GM18870 (cell line): ENCODE measurements at regions not wholly inside any gene's neighbourhood (a gene's known extent, or its start where the extent isn't known, plus 50 kb on each side); places are given as distances from the start of the nearest gene placed in this dataset.

Experiments
- ATAC-seq: cut with Tn5 transposase; IDR thresholded peaks from one replicate; pipeline ENCODE4 v1.9.1; 2021; ENCODE audit warnings: moderate library complexity; ENCODE audit not compliant: unreplicated experiment

- ATAC-seq = no peak
These were observed 58.7 kb downstream of the OTOL1 start for GRCh38 chr3:161555320-161555719.

DNA sequence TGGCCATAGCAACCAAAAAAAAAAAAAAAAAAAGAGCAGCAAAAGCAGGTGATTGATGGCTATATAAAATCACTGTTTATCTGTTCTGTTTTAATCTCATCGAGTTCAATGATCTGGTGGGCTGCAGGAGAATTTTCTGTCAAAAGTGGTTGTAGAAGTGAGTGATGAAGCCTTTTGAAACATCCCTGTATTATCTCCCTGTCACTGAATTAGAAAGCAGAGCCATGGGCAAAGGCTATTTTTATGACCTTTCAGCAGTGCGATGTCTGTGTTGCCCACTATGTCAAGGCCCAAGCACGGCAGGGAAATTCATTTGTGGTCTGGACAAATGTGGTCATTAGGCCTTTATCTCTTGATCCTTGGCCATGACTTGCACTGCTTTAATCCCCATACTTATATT is 59.9 kb downstream of the OTOL1 start:
- ATAC-seq = no peak

- ATAC-seq = no peak
These were observed 60.3 kb downstream of the OTOL1 start for GRCh38 chr3:161556941-161557340.

DNA sequence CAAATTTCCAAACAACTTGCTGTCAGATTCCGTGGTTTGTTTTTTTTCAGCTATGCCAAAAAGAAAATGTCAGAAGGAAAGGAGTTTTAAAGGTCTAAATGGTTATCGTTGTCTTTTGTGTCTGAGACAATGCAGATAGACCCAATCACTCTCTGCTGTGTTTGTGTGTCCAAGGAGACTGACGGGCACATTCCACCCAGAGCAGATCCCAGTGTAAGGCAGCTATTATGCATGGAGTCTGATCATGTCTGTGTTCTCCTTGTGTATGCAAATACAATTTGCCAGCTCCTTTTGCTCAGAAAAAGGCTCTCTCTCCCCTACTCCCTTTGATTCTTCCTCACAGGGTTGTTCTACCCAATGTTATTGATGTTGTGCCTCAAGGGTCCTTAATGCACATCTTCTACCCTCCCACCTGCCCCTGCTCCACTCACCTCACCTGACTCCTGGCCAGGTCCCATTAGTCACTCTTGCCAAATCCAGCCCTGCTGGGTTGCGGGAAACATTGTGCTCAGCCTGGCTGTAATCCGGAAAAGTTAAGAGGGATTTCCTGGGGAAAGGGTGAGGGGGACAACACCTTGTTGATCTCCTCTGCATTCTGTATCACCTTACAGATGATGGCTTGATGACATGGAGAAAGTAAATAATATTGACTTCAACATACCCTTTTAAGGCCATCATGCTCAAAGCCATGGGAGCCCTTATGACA is 61.0 kb downstream of the OTOL1 start:
- ATAC-seq = no peak

DNA sequence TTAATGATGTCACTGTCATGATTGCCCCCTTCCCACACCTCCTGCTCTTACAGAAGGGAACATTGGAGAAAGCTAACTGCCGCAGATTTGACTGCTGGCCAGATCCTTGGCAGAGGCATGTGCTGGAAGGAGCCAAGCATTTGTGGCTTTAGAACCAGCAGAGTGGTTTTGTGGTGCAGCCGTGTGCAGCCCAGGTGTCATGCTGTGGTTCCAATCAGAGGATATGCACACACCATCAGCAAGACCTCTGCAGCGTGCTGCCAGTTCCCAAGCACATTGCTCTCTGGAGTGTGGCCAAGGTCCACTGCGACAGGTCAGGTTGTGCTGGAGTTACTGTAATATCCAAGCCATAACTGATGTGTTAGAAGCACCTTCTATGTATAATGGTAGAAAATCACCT is 61.6 kb downstream of the OTOL1 start:
- ATAC-seq = no peak

DNA sequence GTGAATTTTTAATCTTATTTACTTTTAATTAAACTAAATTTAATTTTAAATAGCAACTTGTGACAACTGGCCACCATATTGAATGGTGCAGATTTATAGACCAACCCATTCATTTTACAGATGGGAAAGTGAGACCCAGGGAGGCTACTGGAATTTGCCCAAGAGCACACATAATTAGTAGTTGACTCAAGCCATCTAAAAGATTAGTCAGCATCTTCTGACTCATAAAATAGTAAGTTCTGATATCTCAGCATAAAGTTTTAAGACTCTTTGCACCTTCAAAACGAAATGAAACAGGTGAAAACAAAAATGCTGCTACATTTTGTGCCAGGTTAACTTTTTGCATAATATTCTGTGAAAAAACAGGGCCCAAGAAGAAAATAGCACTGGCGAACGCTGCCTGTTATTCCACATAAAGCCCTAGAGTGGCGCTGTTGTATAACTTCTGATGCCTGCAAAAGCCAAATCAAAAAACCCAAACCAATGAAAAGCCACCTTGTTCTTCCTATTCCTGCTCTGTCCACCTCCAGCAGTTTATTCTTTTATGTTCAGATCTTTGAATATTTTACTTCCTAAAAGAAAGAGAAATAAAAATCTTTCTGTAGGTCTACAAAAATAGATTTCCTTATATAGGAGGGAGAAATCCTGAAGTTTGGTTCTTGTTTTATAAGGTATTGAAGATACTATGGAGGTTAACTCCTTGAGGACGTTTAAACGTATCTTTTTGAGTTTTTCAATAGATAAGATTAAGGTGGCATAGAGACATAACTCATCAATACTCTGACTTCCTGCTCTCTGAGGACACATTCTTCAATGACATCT is 62.8 kb downstream of the OTOL1 start:
- peak; percentile 38 for ATAC-seq

DNA sequence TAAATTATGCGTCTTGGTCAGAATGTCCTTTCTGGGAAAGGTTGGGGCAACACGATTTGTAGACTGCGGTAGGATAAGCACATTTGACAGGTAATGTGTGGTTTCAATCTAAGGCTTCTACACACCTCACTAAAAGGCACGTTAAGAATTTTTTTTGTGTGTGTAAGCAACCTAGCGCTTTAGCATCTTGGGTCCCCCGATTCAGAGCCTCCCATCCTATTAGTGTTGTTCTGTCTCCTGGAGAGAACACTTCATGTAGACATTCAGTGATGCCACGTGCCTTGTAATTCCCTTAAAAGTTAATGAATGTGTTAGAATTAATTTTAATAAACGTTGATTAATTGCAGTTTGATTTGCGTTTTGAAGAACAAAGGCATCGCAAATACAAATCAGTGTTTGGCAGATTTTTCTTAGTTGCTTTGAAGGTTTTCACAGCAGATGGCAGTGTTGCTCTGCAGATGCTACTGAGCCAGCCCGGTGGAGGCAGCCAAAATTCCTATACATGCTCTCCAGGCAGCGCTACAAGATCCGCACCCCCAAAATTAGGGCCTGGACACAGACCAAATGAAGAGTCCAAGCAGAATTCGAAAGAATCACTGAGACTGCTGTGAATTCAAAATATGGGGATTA is 63.5 kb downstream of the OTOL1 start:
- ATAC-seq = peak; percentile 54

DNA sequence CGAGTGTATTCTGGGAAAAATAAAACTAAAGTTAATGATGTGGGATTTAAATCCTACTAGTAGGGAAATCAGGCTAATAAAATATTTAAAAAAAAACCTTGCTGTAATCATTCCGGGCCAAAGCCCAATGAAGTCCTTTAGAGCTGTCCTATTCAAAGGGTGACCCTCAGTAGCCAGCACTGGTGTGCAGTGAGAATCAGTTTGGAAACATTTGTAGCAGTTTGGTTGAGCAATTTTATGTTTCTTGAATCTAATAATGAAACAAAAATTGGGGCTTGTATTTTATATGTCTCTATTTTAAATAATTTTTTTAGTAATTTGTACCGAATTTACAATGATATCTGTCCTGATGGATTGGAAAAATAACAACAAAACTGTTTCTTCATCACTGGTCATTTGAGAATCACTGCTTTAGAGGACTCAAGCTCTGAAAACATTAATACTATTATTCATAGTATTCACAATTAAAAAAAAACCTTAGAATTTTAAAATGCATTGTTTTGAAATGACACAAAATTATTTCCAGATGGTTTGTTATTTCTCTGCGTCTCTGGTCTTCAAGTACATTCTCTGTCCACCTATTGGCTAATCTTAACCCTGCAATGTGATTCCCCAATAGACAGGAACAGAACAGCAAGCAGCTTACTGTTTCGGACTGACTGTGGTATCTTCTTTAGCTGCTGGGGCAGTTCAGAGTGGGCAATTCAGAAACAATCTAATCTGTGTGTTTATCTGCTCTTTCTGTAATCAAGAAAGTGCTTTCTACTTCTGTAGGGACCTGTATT is 71.2 kb downstream of the OTOL1 start:
- ATAC-seq = no peak

DNA sequence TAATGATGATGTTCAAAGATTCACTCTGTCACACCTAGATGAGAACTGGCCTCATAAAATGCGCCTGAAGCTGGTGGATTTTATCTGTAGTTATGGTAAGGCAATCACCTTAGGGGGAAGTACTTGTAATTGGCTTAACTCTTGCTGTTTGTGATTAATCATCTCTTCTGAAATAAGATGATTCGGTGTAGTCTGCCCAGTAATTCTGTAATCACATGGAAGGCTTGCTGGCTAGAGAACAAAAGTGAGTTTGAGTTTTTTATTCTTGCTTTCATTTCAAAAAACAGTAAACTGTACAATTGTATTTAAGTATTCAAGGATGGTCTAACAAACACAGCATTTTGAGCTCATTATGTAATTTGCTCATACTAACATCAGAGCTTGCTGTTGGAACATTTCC is 72.1 kb downstream of the OTOL1 start:
- ATAC-seq = no peak

GRCh38 chr3:161571951-161572350 is 75.3 kb downstream of the OTOL1 start:
- no peak for ATAC-seq

GRCh38 chr3:161573136-161573535 is 76.5 kb downstream of the OTOL1 start:
- ATAC-seq = no peak

DNA sequence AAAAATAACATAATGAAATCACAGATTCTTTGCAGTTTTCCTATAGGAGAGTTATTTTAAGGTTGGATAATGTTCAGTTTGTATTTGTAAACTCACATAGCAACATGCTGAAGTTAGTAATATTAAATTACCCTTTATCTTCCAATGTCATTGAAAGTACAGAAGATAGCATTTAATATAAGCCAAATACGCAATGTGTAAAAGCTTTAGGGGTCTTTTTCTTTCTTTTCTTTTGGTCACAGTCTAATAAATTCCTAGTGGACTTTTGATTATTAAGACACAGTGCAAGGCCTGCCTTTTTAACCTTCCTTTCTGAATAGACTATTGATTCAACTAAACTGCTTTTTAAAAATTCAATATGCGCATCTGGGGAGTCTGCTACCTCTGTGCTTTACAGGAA is 79.3 kb downstream of the OTOL1 start:
- no peak for ATAC-seq

- ATAC-seq = no peak
These were observed 79.7 kb downstream of the OTOL1 start for GRCh38 chr3:161576311-161576710.

GRCh38 chr3:161576714-161577510 is 80.3 kb downstream of the OTOL1 start:
- no peak for ATAC-seq

- no peak for ATAC-seq
These were observed 81.1 kb downstream of the OTOL1 start for GRCh38 chr3:161577662-161578061.

GRCh38 chr3:161579395-161580126 is 83.0 kb downstream of the OTOL1 start:
- ATAC-seq = no peak

DNA sequence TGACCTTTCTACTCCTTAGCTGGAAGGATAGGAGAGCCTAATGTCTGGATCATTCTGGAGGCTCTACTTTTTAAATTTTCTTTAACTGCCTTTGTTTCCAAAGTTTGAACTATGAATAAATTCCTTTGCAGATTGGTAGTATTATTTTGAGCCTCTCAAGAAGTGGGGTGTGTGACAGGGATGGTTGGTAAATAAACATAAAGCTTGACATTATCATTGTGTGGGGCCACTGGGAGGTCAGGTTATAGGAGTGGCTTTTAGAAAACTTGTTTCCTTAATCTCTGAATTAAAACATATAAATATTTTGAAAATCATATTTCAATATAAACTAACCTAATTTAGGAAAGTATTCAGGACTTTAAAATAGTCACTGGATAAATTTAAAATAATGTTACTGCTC is 89.3 kb downstream of the OTOL1 start:
- no peak for ATAC-seq

DNA sequence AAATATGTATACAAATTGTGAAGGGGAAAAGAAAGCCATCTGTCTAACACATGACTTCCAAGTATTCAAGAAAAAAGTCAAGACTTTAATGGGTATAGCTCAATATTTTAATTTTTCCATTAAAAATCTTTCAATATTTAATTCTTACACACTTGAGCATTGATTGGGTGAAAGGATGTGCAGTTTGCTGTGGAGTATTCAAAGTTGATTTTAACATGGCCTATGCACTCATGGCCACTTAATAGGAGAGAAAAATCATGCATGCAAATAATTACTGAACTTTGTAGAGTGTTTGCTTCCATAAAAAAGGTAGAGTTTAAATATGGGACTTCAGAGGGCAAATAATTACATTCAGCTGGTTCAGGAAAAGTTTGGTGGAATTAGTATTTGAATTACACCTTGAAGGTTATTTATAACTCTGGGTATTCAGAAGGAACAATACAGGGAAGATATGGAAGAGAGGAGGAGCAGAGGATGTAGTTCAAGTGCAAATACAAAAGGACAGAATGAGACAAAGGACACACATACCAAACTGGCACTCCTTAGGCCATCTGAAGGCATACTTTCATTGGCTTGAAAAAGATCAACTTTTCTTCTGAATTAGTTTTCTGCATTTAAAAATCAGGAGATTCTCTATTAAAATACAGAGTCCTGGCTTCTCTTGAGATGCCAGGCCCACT is 90.1 kb downstream of the OTOL1 start:
- no peak for ATAC-seq

DNA sequence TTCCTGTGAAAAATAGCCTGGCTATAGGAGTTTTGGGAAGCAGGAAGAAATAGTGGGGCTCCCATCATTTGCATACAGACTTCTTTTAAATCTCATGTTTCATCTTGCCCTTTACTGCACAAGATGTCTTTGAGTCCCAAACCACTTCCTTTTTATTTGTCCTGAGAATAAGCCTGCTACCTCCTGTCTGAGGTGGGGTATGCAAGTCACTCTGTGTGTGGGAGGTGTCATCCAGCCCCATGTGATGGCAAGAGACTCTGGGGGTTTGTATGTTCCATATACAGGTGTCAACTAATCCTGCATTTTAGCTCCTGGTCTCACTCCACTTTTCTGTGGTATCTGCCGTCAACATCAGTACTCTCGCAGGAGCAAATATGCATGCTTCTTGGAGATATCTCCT is 102.0 kb downstream of the OTOL1 start:
- no peak for ATAC-seq
